ENCODE measurements at regions not wholly inside any gene's neighbourhood (a gene's known extent, or its start where the extent isn't known, plus 50 kb on each side); places are given as distances from the start of the nearest gene placed in this dataset.

DNA sequence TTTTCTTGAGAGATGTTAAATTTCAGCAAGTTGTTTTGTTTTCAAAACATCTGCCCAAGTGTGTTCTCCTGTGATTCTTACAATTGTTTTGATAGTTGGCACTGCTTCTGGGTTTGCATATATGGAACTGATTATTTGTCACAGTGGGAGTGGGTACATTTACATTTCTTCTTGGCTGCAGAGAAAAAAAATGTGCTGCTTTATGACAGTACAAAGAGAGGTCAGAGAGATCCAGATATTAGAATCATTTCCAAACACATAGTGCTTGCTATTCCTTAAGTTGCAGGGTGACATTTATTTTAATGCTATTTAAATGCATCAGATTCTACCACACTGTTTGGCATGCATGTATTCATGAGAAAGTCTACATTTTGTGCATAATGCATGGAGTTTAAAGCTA, 303.5 kb upstream of the MDGA2 start:
- TF ChIP-seq CTCF (IDR thresholded peaks at IDR 0.05; ENCODE audit: low read length) = no peak
- no peak for TF ChIP-seq EZH2 (IDR thresholded peaks at IDR 0.05; ENCODE audit: borderline replicate concordance, low read length)
